ENCODE measurements at regions not wholly inside any gene's neighbourhood (a gene's known extent, or its start where the extent isn't known, plus 50 kb on each side); places are given as distances from the start of the nearest gene placed in this dataset.

GRCh38 chr1:212503714-212504113 lies 71.0 kb downstream of the NENF start:
- Histone ChIP-seq H3K4me3 (no peak overlapping the region), H3K9ac (ENCODE audit: insufficient read depth in 1 of 2, low read length in 2 of 2) (no peak overlapping the region), H3K36me3 (ENCODE audit: control insufficient read depth in 4 of 4, insufficient read depth in 4 of 4, low read length in 4 of 4) (no peaks in the 10 kb centered on the region), H3K27ac (ENCODE audit: low read depth in 1 of 2, low read length in 1 of 2) (no peak overlapping the region), H3K4me1 (ENCODE audit: control insufficient read depth in 5 of 5, insufficient read depth in 5 of 5, low read length in 5 of 5) (no peaks in the 10 kb centered on the region), H3K9me3 (ENCODE audit: control insufficient read depth in 4 of 4, insufficient read depth in 3 of 4, low read length in 3 of 4) (no peaks in the 10 kb centered on the region), H3K27me3 (ENCODE audit: control insufficient read depth in 3 of 3, insufficient read depth in 3 of 3, low read length in 2 of 3) (no peaks in the 10 kb centered on the region)
- 93 to 94% methylated on average over 3 of the region's 3 CpGs for WGBS, 2 donors
- TF ChIP-seq CTCF (IDR thresholded peaks at IDR 0.05; ENCODE audit: control extremely low read depth, extremely low read depth) = no peak
- ATAC-seq (ENCODE audit: insufficient read depth, low FRiP score) = no peak
- DNase-seq = no peak

- Histone ChIP-seq H3K27me3 (ENCODE audit: control insufficient read depth in 3 of 3, insufficient read depth in 3 of 3, low read length in 2 of 3) (no peaks in the 10 kb centered on the region), H3K27ac (ENCODE audit: low read depth in 1 of 2, low read length in 1 of 2) (no peak overlapping the region), H3K4me3 (no peak overlapping the region), H3K9me3 (ENCODE audit: control insufficient read depth in 4 of 4, insufficient read depth in 3 of 4, low read length in 3 of 4) (no peaks in the 10 kb centered on the region), H3K9ac (ENCODE audit: insufficient read depth in 1 of 2, low read length in 2 of 2) (no peak overlapping the region), H3K4me1 (ENCODE audit: control insufficient read depth in 5 of 5, insufficient read depth in 5 of 5, low read length in 5 of 5) (no peaks in the 10 kb centered on the region), H3K36me3 (ENCODE audit: control insufficient read depth in 4 of 4, insufficient read depth in 4 of 4, low read length in 4 of 4) (no peaks in the 10 kb centered on the region)
- DNase-seq (no peak), ATAC-seq (ENCODE audit: insufficient read depth, low FRiP score) (no peak)
- WGBS, 2 donors = 89 to 93% methylated on average over 4 of the region's 4 CpGs
- TF ChIP-seq CTCF (IDR thresholded peaks at IDR 0.05; ENCODE audit: control extremely low read depth, extremely low read depth) = no peak
These were observed 71.6 kb downstream of the NENF start for GRCh38 chr1:212504171-212504803.

DNA sequence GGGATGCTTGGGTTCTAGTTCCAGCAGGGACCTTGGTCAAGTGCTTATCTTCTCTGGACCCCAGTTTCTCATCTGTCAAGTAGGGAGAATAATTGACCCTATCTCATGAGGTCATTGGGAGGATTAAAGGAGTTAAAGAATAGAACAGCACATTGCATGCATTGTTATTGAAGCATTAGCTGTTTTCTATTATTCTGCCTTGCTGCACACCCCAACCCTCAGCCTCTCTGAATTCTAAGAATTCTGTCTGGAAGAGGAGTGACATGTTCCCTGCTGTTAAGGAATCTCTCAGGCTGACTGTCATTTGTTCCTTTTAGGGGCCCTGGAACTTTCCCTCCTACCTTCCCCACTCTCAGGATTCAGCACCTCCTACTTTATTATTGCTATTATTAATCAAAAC lies 73.9 kb downstream of the NENF start:
- Histone ChIP-seq H3K27me3 (ENCODE audit: control insufficient read depth in 3 of 3, insufficient read depth in 3 of 3, low read length in 2 of 3) (peaks cover 0 to 8% (median 0%) of the 10 kb centered on the region in 3 donors), H3K9me3 (ENCODE audit: control insufficient read depth in 4 of 4, insufficient read depth in 3 of 4, low read length in 3 of 4) (no peaks in the 10 kb centered on the region), H3K4me1 (ENCODE audit: control insufficient read depth in 5 of 5, insufficient read depth in 5 of 5, low read length in 5 of 5) (no peaks in the 10 kb centered on the region), H3K4me3 (no peak overlapping the region), H3K27ac (ENCODE audit: low read depth in 1 of 2, low read length in 1 of 2) (no peak overlapping the region), H3K36me3 (ENCODE audit: control insufficient read depth in 4 of 4, insufficient read depth in 4 of 4, low read length in 4 of 4) (no peaks in the 10 kb centered on the region), H3K9ac (ENCODE audit: insufficient read depth in 1 of 2, low read length in 2 of 2) (no peak overlapping the region)
- DNase-seq (no peak), ATAC-seq (ENCODE audit: insufficient read depth, low FRiP score) (no peak)
- TF ChIP-seq CTCF (IDR thresholded peaks at IDR 0.05; ENCODE audit: control extremely low read depth, extremely low read depth) = no peak

- no peak for TF ChIP-seq CTCF (IDR thresholded peaks at IDR 0.05; ENCODE audit: control extremely low read depth, extremely low read depth)
- 89 to 90% methylated on average over 7 of the region's 7 CpGs for WGBS, 2 donors
- Histone ChIP-seq H3K4me1 (ENCODE audit: control insufficient read depth in 5 of 5, insufficient read depth in 5 of 5, low read length in 5 of 5) (no peaks in the 10 kb centered on the region), H3K4me3 (no peak overlapping the region), H3K27me3 (ENCODE audit: control insufficient read depth in 3 of 3, insufficient read depth in 3 of 3, low read length in 2 of 3) (peaks cover 0 to 15% (median 0%) of the 10 kb centered on the region in 3 donors), H3K27ac (ENCODE audit: low read depth in 1 of 2, low read length in 1 of 2) (no peak overlapping the region), H3K36me3 (ENCODE audit: control insufficient read depth in 4 of 4, insufficient read depth in 4 of 4, low read length in 4 of 4) (no peaks in the 10 kb centered on the region), H3K9me3 (ENCODE audit: control insufficient read depth in 4 of 4, insufficient read depth in 3 of 4, low read length in 3 of 4) (no peaks in the 10 kb centered on the region), H3K9ac (ENCODE audit: insufficient read depth in 1 of 2, low read length in 2 of 2) (no peak overlapping the region)
- DNase-seq (no peak), ATAC-seq (ENCODE audit: insufficient read depth, low FRiP score) (no peak)
These were observed 74.6 kb downstream of the NENF start for GRCh38 chr1:212507369-212507768.

All from lung (tissue), 11 donors.